Epithelial cell of prostate (primary cell): ENCODE measurements at regions not wholly inside any gene's neighbourhood (a gene's known extent, or its start where the extent isn't known, plus 50 kb on each side); places are given as distances from the start of the nearest gene placed in this dataset.
"Not testable (repeated sequence)": the region's sequence is repeated elsewhere in the genome, so short reads cannot be mapped to it uniquely, and the experiment has no call there.

Experiments used
- DNase-seq: peaks from one replicate; pipeline ENCODE4 v3.0.0-alpha.2; 2011; ENCODE audit warnings: low read depth, low spot score
- H3K27ac ChIP-seq: fragments of 450-650 bp; 2 replicates; pipeline ENCODE4 v1.5.1; 2017; ENCODE audit warnings: mild to moderate bottlenecking

DNA sequence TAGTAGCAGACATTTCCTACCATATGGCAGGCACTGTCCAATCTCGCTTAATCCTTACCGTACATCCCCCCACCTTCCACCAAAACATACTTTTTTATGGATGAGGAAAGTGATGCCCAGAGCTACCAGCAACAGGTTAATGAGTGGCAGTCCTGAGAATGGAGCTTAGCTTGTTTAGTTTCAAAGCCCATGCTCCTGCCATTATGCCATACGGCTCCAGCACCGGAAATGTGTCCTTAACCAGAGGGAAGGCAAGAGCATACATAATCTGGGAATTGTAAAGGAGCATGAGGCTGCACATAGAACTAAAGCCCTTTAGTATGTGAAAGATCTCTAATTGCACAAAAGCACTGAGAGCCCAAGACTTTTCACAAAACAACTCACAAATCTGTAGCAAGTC is 155.9 kb upstream of the PHYHIPL start:
- DNase-seq, result no peak

DNA sequence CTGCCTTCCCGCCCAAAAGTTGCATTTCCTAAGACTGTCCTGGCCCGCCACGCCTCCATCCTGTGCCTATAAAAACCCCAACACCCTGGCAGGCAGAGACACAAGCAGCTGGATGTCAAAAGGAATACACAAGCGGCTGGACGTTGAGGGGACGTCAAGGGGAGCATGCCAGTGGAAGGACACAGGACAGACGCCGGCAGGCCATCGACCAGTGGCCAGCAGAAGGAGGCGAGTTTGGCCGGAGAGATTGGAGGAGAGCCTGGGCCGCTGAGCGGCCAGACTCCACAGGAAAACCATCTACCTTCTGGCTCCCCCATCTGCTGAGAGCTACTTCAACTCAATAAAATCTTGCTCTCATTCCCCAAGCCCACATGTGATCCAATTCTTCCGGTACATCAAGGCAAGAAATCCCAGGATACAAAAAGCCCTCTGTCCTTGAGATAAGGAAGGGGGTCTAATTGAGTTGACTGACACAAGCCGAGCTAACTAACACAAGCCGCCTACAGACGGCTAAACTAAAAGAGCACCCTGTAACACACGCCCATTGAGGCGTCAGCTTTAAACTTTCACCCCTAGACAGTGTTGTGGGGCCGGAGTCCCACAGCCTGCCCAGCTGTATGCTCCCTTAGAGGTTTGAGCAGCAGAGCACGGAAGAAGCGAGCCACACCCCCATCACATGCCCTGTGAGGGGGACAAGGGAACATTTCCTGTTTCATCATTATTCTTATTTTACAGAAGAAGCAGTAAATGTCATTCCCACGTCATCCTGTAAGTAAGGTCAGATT is 150.3 kb upstream of the PHYHIPL start:
- H3K27ac ChIP-seq, result no peak overlapping the region

More for the DNA sequence above, 155.9 kb upstream of the PHYHIPL start:
- H3K27ac ChIP-seq, result no peak overlapping the region

DNA sequence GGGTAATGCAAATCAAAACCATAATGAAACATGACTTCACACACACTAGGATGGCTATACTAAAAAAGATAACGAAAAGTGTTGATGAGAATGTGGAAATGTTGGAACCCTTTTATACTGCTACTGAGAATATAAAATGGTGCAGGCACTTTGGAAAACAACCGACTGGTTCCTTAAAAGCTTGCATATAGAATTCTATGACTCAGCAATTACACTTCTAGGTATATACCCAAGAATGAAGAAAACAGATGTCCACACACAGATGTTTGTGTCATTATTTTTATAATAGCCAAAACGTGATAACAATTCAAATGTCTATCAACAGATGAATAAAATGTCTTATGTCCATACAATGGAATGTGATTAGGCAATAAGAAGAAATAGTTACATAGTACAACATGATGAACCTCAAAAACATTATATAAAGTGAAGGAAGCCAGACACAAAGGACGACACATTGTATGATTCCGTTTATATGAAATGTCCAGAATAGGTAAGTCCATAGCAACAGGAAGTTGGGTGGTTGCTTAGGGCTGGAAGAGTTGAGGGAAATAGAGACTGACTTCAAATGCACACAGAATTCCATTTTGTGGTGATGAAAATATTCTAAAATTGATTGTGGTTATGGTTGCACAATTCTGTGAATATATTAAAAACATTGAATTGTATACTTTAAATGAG is 148.3 kb upstream of the PHYHIPL start:
- DNase-seq, result no peak
- no peak overlapping the region for H3K27ac ChIP-seq

More for the DNA sequence above, 150.3 kb upstream of the PHYHIPL start:
- no peak for DNase-seq

DNA sequence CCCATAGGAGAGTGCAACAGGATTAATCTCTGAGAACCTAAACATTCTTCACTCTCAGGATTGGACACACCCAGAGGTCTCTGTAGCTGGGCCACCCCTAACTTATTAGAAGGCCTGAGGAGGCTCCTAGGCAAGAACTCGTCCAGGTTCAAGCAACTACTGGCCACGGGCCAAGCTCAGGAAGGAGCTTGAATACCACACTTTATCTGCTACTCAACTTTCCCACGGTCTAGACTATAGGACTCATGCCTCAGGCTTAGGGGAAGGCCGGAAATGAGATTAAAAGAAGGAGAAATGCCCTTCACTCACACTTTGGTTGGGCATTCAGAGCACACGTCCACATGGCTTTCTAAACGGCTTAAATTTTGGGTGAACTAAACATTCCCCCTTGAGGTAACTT is 142.8 kb upstream of the PHYHIPL start:
- H3K27ac ChIP-seq, result no peak overlapping the region
- DNase-seq, result peak; percentile 22

DNA sequence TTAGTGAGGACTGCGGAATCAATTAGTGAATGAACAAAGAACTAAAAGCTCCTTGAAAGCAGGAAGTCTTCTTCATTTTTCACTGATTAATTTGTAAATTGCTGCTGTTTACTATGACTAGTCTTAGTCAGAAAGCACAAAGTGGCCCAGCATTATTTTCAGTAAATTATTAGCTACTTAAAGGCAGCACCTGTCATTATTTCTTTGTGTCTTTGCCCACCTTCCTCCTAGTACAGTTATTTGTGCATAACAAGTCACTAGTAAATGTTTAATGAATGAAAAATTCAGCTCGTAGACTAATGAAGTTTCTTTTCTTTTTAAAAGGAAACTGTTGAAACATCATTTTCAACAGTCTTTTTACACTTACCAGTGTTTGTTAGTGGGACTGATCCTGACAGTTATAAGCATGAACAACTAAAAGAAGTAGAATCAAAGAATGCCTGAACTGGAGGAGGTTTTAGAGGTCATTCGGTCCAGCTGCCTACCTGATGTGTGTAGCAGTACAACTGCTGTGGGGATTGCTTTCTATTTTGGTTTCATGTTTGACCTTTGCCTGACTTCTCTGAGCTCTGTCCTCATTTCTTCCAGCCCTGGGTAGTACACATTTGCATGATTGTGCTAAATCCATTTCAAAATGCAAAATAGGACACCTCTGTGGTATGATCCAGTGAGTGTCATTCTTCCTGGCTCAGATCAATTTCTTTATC is 140.0 kb upstream of the PHYHIPL start:
- H3K27ac ChIP-seq, result no peak overlapping the region
- DNase-seq, result no peak

DNA sequence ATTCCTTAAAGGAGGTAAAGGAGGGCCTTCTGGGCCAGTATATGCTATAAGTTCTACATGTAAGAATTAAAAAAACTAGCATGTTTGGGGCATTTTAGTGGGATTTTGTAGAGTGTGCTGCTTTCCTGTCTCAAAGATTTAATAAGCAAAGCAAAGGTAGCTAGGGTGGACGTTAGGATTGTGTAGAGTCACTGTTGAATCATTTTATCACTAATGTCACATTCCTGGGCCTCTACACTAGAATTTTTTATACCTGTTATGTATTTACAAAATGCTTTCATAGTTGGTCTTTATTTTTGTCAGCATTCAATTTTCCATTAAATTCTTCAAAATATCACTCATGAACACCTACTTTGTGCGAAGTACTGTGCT is 139.4 kb upstream of the PHYHIPL start:
- no peak for DNase-seq
- no peak overlapping the region for H3K27ac ChIP-seq

DNA sequence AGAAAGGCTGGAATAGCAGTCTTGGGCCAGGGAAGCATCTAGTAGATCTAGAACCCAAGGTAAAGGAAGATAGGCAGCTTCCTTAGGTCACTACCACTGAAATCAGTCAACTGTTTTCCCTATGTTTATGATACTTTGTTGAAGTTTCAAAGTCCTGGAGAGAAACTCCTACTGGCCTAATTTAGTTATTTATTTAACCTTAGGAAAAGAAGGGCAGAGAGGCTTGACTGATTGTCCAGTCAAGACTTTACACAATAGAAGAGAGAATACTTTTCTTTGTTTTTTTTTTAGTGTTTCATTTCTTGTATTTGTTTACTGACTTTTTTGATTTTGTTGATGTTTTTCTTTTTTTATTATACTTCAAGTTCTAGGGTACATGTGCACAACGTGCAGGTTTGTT is 138.9 kb upstream of the PHYHIPL start:
- no peak for DNase-seq
- H3K27ac ChIP-seq, result no peak overlapping the region

DNA sequence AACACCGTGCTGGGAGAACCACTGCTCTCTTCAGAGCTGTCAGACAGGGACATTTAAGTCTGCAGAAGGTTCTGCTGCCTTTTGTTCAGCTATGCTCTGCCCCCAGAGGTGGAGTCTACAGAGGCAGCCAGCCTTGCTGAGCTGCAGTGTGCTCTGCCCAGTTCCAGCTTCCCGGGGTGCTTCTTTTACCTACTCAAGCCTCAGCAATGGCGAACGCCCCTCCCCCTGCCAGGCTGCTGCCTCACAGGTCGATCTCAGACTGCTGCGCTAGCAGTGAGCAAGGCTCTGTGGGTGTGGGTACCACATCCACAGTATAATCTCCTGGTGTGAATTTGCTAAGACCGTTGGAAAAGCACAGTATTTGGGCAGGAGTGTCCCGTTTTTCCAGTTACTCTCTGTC is 133.1 kb upstream of the PHYHIPL start:
- not testable (repeated sequence) for H3K27ac ChIP-seq, DNase-seq

DNA sequence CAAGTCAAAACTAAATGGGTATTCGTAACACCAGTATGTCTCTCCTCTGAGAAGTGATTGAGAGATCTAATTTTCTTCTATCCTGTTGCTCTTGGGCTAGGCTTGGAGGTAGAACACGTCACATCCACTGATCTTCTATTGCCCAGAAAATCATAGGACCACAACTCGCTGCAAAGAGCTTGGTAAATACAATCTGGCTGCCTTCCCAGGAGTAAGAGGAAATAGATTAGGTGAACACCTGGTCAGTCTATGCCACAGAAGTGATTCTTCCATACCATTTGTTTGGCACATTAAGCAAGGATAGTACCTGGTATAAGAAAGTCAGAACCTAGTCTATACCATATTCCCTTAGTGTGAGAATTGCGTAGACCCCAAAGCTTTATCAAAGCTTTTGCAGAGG is 129.3 kb upstream of the PHYHIPL start:
- DNase-seq, result no peak
- no peak overlapping the region for H3K27ac ChIP-seq

DNA sequence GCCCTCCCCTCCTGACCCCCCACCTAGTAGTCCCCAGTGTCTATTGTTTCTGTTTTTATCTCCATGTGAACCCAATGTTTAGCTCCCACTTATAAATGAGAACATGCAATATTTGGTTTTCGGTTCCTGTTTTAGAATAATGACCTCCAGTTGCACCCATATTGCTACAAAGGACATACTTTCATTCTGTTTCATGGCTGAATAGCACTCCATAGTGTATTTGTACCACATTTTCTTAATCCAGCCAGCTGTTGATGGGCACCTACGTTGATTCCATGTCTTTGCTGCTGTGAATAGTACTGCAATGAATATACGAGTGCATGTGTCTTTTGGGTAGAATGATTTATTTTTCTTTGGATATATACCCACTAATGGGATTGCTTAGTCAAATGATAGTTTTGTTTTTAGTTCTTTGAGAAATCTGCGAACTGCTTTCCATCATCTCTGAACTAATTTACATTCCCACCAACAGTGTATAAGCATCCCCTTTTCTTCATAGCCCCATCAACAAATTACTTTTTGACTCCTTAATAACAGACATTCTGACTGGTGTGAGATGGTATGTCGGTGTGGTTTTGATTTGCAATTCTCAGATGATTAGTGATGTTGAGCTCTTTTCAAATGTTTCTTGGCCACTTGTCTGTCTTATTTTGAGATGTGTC is 128.4 kb upstream of the PHYHIPL start:
- no peak for DNase-seq
- H3K27ac ChIP-seq, result no peak overlapping the region

DNA sequence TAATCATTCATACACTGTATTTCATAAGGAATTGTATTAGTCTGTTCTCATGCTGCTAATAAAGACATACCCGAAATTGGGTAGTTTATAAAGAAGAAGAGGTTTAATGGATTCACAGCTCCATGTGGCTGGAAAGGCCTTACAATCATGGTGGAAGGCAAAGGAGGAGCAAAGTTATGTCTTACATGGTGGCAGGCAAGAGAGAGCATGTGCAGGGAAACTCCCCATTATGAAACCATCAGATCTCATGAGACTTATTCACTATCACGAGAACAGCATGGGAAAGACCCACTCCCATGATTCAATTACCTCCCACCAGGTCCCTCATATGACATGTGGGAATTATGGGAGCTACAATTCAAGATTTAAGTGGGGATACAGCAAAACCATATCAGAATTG is 122.9 kb upstream of the PHYHIPL start:
- H3K27ac ChIP-seq, DNase-seq: not testable (repeated sequence)

DNA sequence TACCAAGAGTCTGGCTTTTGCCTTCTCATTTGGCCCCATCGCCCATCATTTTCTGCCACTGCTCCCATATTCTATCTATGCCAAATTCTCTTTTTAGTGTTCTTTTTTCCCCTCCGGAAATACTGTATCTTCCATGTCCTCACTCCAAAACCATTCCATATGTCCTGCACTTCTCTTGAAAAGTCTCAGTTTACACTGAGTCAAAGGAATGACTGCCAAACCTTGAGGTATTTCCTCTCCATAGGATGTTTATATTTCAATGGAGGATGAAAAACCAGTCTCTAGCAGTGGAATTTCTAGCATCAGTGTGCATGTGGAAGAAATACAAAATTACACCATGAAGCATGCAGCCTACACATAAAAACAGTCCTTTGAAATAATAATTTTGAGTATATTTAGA is 121.4 kb upstream of the PHYHIPL start:
- H3K27ac ChIP-seq, result no peak overlapping the region
- no peak for DNase-seq

DNA sequence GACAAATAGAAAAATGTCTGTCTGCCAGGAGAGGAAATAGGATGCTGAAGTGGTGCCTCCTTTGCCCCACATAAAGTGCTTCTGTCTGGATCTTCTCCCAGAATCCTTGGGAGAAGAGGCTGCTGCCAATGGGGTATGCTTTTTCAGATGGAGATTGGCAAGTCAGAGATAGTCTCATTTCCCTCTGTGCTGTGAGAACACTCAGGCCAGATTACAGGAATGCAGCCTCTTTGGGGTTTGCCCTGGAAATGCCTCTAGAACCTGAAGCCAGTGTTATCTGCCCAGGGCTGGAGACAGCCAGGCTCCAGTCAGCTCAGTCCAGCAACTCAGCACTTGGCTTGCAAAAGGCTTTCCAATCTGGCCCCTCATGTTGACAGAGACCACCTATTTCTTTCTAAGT is 119.1 kb upstream of the PHYHIPL start:
- H3K27ac ChIP-seq, result no peak overlapping the region
- no peak for DNase-seq

DNA sequence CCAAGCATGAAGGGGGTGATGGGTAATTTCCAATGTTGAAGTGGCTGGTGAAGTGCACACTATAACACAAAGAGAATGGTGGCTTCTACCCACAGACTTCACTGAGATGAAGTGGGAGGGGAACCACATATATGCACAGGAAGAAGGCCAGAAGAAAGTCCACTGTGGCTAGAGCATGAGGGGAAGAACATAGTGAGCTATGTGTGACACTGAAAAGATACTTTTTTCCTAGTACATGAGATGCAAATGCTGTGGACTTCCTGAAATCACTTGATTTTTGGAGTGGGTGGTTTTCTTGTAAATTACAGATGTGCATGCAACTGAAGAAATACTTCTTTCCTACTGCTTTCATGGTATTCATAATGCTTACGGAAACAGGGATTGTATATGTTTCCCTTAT is 115.6 kb upstream of the PHYHIPL start:
- H3K27ac ChIP-seq, result no peak overlapping the region
- DNase-seq, result no peak

DNA sequence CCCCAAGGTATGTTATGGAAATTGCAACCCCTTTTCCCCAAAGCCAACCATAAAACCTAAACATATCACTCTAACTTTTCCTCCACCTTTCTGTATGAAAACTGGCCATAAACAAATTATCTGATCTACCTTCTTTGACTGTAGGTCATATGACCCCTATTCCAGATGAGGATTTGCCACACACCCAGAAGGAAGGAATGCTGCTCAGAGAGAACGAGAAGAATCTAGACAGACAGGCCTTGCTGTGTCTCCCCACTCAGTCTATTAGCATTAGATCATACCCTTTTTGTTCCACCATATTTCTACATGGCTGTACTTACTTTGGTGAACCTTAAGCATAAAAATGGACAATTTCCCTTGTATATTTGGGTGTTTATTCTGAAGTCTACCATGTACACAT is 113.0 kb upstream of the PHYHIPL start:
- no peak for DNase-seq
- H3K27ac ChIP-seq, result no peak overlapping the region

DNA sequence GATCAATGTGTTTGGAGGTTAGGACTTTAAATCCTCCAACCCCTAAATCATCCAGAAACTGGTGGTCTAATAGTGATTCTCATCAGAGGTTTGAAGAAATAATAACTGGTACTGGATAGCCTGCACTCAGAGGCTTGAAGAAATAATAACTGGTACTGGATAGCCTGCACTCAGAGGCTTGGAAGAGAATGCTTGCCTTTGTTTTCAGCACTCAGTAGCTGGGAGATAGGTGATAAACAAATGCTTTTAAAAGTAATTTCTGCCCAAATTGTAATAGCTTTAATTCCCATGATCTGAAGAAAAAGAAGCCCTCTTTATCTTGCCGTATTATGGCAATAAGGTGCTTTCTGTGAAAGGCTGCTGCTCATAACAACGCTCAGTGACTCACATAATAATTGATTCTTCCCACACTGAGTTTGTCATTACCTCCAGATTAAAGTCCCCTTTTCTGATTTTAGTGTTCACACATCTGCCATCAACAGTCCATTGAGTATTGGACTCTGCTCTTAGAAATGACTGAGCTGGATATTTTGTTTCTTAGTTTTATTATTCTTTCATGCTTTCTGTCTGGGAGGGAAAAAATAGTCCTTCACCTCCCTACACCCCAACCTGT is 112.3 kb upstream of the PHYHIPL start:
- DNase-seq, result no peak
- no peak overlapping the region for H3K27ac ChIP-seq

DNA sequence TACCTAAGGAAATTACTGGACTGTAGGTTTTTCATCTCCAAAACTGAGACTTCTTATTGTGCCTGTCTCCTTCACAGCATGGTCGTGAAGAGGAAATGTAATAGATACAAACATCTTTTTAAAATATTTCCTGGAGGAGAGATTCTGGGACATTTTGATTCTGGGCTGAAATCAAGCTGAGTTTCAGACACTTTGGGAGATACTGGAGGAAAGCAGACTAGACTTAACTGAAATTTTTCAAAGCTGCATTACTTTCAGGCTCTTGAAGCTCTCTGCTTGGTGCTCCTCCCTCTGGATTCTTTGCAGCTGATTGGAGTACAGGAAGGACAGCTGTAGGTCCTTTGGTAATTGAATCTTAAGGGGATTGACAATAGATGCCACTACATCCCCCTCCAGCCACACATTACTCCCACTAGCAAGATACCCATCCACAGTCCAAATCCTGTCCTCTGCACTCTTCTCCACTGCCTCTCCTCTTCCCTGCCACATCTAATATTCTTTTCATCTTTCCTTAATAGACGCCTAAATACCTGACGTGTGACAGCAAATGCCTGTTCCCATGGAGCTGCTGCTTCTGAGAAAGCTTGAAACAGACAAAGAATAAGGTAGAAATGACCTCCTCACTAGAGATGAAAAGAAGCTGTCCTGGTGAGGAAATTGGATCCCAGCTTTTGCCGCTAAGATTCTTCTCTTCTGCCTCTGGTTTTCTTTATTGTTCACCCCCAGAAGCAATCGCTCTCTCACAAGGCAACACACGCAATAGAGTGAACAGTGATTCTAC is 111.5 kb upstream of the PHYHIPL start:
- H3K27ac ChIP-seq, result no peak overlapping the region
- no peak for DNase-seq

DNA sequence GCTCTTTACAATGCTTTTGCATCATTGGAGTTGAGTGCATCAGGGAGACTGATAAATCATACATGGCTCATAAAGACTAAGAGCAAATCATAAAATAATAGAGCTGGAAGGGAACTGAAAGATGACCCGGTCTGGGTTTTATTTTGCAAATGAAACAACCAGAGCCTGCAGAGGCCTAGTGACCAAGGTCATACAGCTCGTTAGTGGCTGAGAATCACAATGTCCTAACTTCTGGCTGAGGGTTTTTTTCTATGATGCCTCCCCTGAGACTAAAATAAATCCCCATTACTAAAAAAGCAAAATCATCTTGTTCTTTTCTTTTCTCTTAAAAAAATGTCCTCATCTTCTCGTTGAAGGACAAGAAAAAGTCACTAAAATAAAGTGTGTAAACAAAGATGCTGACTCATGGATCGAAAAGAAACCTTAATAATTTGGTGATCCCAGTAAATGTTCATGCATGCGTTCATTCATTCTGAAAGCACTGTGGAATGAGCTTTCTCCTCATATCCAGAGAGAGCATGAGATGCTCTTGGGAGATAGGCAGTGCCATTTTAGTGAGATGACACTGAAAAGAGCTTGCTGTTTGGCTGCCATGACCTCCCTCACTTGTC is 107.8 kb upstream of the PHYHIPL start:
- DNase-seq, result no peak
- H3K27ac ChIP-seq, result no peak overlapping the region

DNA sequence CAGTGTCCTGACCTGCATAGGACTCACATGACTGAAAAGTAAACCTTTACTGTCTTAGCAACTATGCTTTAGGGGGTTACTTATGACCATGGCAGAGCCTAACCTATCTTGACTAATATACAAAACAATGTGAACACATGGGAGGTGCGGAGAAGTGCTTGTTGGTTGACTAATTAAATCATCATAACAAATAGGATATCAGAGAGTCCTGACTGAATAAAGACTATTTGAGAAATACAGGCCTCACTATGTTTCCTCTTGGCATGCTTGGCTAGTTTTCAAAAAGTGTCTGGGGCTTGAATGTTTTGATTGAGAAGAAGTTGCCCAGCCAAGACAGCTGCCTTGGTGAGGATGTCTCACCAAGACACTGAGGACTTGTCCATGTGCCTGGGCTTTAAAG is 104.4 kb upstream of the PHYHIPL start:
- peak; percentile 37 for DNase-seq
- H3K27ac ChIP-seq, result peak overlapping the region; percentile 59
